Neural crest cell (in vitro differentiated cells): ENCODE measurements at regions not wholly inside any gene's neighbourhood (a gene's known extent, or its start where the extent isn't known, plus 50 kb on each side); places are given as distances from the start of the nearest gene placed in this dataset.

Experiments used
- DNase-seq: peaks from one replicate; pipeline ENCODE4 v3.0.0; 2021; ENCODE audit warnings: low read depth, mixed read lengths, low spot score
- H3K27ac Mint-ChIP-seq: one replicate; pipeline ENCODE4 v1.8.0; 2021; ENCODE audit warnings: mild to moderate bottlenecking, mixed read lengths; ENCODE audit not compliant: unreplicated experiment
- H3K27me3 Mint-ChIP-seq: 2 replicates; pipeline ENCODE4 v1.8.0; 2021; ENCODE audit warnings: low read depth, mild to moderate bottlenecking, mixed read lengths
- H3K36me3 Mint-ChIP-seq: 2 replicates; pipeline ENCODE4 v1.8.0; 2021; ENCODE audit warnings: low read depth, mild to moderate bottlenecking, mixed read lengths
- H3K4me1 Mint-ChIP-seq: 2 replicates; pipeline ENCODE4 v1.8.0; 2021; ENCODE audit warnings: mixed read lengths
- H3K4me3 Mint-ChIP-seq: one replicate; pipeline ENCODE4 v1.8.0; 2021; ENCODE audit warnings: mild to moderate bottlenecking, mixed read lengths
- H3K9me3 Mint-ChIP-seq: 2 replicates; pipeline ENCODE4 v1.8.0; 2021; ENCODE audit warnings: mixed read lengths
- CTCF ChIP-seq: fragments of 200-600 bp; sonication (generic); conservative IDR thresholded peaks from 2 replicates; pipeline ENCODE4 v1.5.0; 2021; ENCODE audit warnings: antibody characterized with exemption, mild to moderate bottlenecking

- H3K27ac Mint-ChIP-seq: no peak overlapping the region
- H3K36me3 Mint-ChIP-seq: peaks cover 4% of the 10 kb centered on the region
- DNase-seq: no peak
- H3K4me3 Mint-ChIP-seq: no peak overlapping the region
- TF ChIP-seq CTCF: no peak
- peaks cover 10% of the 10 kb centered on the region for H3K9me3 Mint-ChIP-seq
- H3K4me1 Mint-ChIP-seq: no peaks in the 10 kb centered on the region
- no peaks in the 10 kb centered on the region for H3K27me3 Mint-ChIP-seq
Measured at GRCh38 chr2:128702616-128703015, 383.9 kb upstream of the HS6ST1 start.

DNA sequence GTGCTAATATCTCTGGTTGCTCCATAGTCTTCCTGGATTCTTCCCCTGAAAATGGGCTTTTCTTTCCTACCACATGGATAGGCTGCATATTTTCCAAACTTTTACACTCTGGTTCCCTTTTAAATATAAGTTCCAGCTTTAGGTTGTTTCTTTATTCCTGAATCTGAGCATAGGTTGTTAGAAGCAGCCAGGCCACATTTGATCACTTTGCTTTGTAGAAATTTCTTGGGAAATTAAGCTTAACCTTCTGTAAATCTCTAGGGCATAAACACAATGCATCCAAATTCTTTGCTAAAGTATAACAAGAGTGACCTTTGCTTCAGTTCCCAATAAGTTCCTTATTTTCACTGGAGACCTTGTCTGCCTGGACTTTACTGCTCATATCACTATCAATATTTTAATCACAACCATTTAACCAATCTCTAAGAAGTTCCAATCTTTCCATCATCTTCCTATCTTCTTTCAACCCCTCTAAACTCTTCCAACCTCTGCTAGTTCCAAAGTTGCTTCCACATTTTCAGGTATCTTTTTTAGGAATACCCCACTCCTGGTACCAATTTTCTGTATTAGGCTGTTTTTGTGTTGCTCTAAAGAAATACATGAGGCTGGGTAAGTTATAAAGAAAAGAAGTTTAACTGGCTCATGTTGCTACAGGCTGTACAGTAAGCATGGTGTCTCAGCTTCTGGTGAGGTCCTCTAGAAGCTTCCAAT is 389.6 kb upstream of the HS6ST1 start:
- Mint-ChIP-seq H3K27ac (no peak overlapping the region), H3K4me1 (peaks cover 2% of the 10 kb centered on the region), H3K36me3 (peaks cover 11% of the 10 kb centered on the region), H3K27me3 (no peaks in the 10 kb centered on the region), H3K9me3 (peaks cover 18% of the 10 kb centered on the region), H3K4me3 (no peak overlapping the region)
- no peak for DNase-seq
- TF ChIP-seq CTCF: no peak

DNA sequence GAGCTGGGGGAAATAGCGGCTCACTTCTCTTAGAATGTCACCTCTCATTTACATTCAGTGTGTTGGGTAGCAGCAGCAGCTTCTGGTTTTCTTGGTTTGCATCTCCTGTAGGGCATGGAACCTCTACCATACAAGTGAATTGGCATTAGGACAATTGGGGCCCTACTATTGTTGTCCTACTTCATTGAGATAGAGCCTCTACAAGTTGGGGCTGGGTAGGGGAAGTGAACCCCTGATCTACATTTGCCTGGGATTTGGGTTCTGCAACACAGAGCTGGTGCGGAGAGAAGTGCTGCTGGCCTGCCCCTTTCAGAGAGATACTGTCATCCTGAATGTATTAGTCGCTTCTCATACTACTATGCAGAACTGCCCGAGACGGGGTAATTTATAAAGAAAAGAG is 391.6 kb upstream of the HS6ST1 start:
- no peak for DNase-seq
- Mint-ChIP-seq H3K27ac (no peak overlapping the region), H3K36me3 (peaks cover 7% of the 10 kb centered on the region), H3K4me1 (peaks cover 11% of the 10 kb centered on the region), H3K27me3 (no peaks in the 10 kb centered on the region), H3K4me3 (no peak overlapping the region), H3K9me3 (peaks cover 13% of the 10 kb centered on the region)
- no peak for TF ChIP-seq CTCF

DNA sequence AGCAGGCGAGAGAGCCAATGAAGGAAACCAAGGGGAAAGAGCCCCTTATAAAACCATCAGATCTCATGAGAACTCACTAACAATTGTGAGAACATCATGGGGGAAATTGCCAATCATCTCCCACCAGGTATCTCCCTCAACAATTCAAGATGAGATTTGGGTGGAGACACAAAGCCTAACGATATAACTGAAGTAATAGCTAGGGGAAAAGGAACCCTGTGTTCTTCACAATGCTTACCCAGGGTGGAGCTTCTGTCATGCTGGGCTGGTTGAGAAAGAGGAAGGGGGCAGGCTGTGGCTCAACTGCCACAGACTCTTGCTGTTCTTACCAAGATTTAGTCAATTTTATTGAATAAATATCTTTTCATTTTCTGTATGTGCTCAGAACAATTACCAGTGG is 392.1 kb upstream of the HS6ST1 start:
- H3K36me3 Mint-ChIP-seq: peaks cover 7% of the 10 kb centered on the region
- TF ChIP-seq CTCF: no peak
- H3K27ac Mint-ChIP-seq: no peak overlapping the region
- H3K9me3 Mint-ChIP-seq: peaks cover 12% of the 10 kb centered on the region
- no peaks in the 10 kb centered on the region for H3K27me3 Mint-ChIP-seq
- H3K4me1 Mint-ChIP-seq: peaks cover 11% of the 10 kb centered on the region
- H3K4me3 Mint-ChIP-seq: no peak overlapping the region
- no peak for DNase-seq

DNA sequence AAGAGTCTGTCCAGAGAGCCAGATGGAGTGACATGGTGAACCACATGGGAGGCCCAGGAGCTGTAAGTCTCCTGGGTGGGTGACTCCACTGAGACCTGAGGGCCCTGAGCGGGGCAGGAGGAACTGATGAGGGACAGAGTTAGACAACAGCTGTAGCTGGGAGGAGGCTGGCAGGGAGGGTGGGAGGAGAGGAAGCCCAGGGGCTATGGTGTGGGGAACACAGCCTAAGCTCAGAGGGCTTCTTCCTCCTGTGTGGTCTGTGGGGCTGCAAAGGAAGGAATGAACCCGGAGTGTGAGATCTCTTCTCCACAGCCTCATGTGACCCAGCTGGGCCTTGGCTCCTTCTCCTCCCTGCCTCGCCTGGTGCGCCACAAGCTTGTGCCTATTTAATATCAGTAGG is 395.6 kb upstream of the HS6ST1 start:
- no peak overlapping the region for H3K27ac Mint-ChIP-seq
- H3K4me3 Mint-ChIP-seq: no peak overlapping the region
- no peaks in the 10 kb centered on the region for H3K27me3 Mint-ChIP-seq
- no peak for DNase-seq
- no peak for TF ChIP-seq CTCF
- H3K4me1 Mint-ChIP-seq: peaks cover 11% of the 10 kb centered on the region
- peaks cover 3% of the 10 kb centered on the region for H3K36me3 Mint-ChIP-seq
- H3K9me3 Mint-ChIP-seq: no peaks in the 10 kb centered on the region
